ENCODE measurements at regions not wholly inside any gene's neighbourhood (a gene's known extent, or its start where the extent isn't known, plus 50 kb on each side); places are given as distances from the start of the nearest gene placed in this dataset.

DNA sequence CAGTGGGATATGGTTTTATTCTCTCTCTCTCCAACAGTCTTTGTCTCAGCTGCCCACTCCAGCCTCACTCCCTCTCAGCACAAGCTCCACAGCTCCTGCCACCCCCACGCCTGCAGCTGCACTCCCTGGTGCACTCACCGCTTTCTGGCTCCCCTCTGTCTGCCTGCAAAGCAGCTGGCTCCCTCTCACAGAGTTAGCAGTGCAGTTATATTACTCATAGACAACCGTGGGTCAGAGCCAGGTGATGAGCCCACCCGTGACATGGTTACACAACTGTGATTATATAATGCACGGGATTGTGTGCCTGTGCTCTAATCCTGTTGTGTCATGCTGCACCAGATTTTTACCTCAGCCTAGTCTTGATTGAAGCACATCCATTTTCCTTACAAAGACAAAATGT, 276.9 kb upstream of the CHAC2 start:
- TF ChIP-seq, protein P1, sequence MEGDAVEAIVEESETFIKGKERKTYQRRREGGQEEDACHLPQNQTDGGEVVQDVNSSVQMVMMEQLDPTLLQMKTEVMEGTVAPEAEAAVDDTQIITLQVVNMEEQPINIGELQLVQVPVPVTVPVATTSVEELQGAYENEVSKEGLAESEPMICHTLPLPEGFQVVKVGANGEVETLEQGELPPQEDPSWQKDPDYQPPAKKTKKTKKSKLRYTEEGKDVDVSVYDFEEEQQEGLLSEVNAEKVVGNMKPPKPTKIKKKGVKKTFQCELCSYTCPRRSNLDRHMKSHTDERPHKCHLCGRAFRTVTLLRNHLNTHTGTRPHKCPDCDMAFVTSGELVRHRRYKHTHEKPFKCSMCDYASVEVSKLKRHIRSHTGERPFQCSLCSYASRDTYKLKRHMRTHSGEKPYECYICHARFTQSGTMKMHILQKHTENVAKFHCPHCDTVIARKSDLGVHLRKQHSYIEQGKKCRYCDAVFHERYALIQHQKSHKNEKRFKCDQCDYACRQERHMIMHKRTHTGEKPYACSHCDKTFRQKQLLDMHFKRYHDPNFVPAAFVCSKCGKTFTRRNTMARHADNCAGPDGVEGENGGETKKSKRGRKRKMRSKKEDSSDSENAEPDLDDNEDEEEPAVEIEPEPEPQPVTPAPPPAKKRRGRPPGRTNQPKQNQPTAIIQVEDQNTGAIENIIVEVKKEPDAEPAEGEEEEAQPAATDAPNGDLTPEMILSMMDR (IDR thresholded peaks at IDR 0.05): no peak
- TF ChIP-seq POLR2AphosphoS5 (IDR thresholded peaks at IDR 0.05): peak in 2 of 3 donors; percentile 33 to 41

Data from suprapubic skin (tissue), 3 donors.